ENCODE measurements at regions not wholly inside any gene's neighbourhood (a gene's known extent, or its start where the extent isn't known, plus 50 kb on each side); places are given as distances from the start of the nearest gene placed in this dataset.

GRCh38 chr7:81075150-81075549, 156.3 kb upstream of the SEMA3C start:
- H3K9me3 Mint-ChIP-seq: peaks cover 14% of the 10 kb centered on the region
- peak; percentile 24 for DNase-seq
- no peak overlapping the region for H3K27ac Mint-ChIP-seq
- H3K27me3 Mint-ChIP-seq (ENCODE audit: insufficient read depth): no peaks in the 10 kb centered on the region
- H3K4me3 Mint-ChIP-seq: no peak overlapping the region
- peaks cover 20% of the 10 kb centered on the region for H3K36me3 Mint-ChIP-seq (ENCODE audit: low read depth)
- peaks cover 28% of the 10 kb centered on the region for H3K4me1 Mint-ChIP-seq (ENCODE audit: low read depth)
- no peak for TF ChIP-seq CTCF (IDR thresholded peaks at IDR 0.05)

GRCh38 chr7:81074406-81074805, 155.6 kb upstream of the SEMA3C start:
- Mint-ChIP-seq H3K27ac (no peak overlapping the region), H3K27me3 (ENCODE audit: insufficient read depth) (no peaks in the 10 kb centered on the region), H3K4me1 (ENCODE audit: low read depth) (peaks cover 23% of the 10 kb centered on the region), H3K4me3 (no peak overlapping the region), H3K9me3 (peaks cover 14% of the 10 kb centered on the region), H3K36me3 (ENCODE audit: low read depth) (peaks cover 20% of the 10 kb centered on the region)
- no peak for DNase-seq
- TF ChIP-seq CTCF (IDR thresholded peaks at IDR 0.05): no peak

GRCh38 chr7:81073931-81074251, 155.0 kb upstream of the SEMA3C start:
- DNase-seq: no peak
- Mint-ChIP-seq H3K4me1 (ENCODE audit: low read depth) (peaks cover 23% of the 10 kb centered on the region), H3K4me3 (no peak overlapping the region), H3K9me3 (peaks cover 14% of the 10 kb centered on the region), H3K36me3 (ENCODE audit: low read depth) (peaks cover 20% of the 10 kb centered on the region), H3K27me3 (ENCODE audit: insufficient read depth) (no peaks in the 10 kb centered on the region), H3K27ac (no peak overlapping the region)
- TF ChIP-seq CTCF (IDR thresholded peaks at IDR 0.05): no peak

GRCh38 chr7:81070956-81071355, 152.1 kb upstream of the SEMA3C start:
- no peak overlapping the region for H3K4me3 Mint-ChIP-seq
- TF ChIP-seq CTCF (IDR thresholded peaks at IDR 0.05): no peak
- H3K27me3 Mint-ChIP-seq (ENCODE audit: insufficient read depth): no peaks in the 10 kb centered on the region
- no peak for DNase-seq
- peaks cover 10% of the 10 kb centered on the region for H3K36me3 Mint-ChIP-seq (ENCODE audit: low read depth)
- H3K27ac Mint-ChIP-seq: no peak overlapping the region
- H3K4me1 Mint-ChIP-seq (ENCODE audit: low read depth): peaks cover 23% of the 10 kb centered on the region
- peaks cover 5% of the 10 kb centered on the region for H3K9me3 Mint-ChIP-seq

GRCh38 chr7:81066797-81067196, 147.9 kb upstream of the SEMA3C start:
- H3K4me3 Mint-ChIP-seq: no peak overlapping the region
- DNase-seq: no peak
- peaks cover under 1% of the 10 kb centered on the region; the same call in 1 of the 2 replicates for H3K9me3 Mint-ChIP-seq
- H3K4me1 Mint-ChIP-seq (ENCODE audit: low read depth): no peaks in the 10 kb centered on the region; the same call in 1 of the 2 replicates
- H3K27me3 Mint-ChIP-seq (ENCODE audit: insufficient read depth): no peaks in the 10 kb centered on the region
- no peak overlapping the region for H3K27ac Mint-ChIP-seq
- no peak for TF ChIP-seq CTCF (IDR thresholded peaks at IDR 0.05)
- H3K36me3 Mint-ChIP-seq (ENCODE audit: low read depth): peaks cover 5% of the 10 kb centered on the region; the same call in 1 of the 2 replicates

- Mint-ChIP-seq H3K27me3 (ENCODE audit: insufficient read depth) (no peaks in the 10 kb centered on the region), H3K4me3 (no peak overlapping the region), H3K27ac (no peak overlapping the region), H3K4me1 (ENCODE audit: low read depth) (no peaks in the 10 kb centered on the region; the same call in 1 of the 2 replicates), H3K9me3 (no peaks in the 10 kb centered on the region), H3K36me3 (ENCODE audit: low read depth) (no peaks in the 10 kb centered on the region)
- TF ChIP-seq CTCF (IDR thresholded peaks at IDR 0.05): no peak
- no peak for DNase-seq
Observed at GRCh38 chr7:81064426-81064825, 145.6 kb upstream of the SEMA3C start.
